Activated T-helper 2 cell treated with anti-CD3 and anti-CD28 coated beads, Interferon-gamma antibody, Interleukin-2, Interleukin-4, amounts not matched to agents 10 μg/mL and 5 μg/mL and 100 μg/mL, durations not matched to agents 14 hours and 24 hours and 36 hours (primary cell): ENCODE measurements at regions not wholly inside any gene's neighbourhood (a gene's known extent, or its start where the extent isn't known, plus 50 kb on each side); places are given as distances from the start of the nearest gene placed in this dataset.

Experiments
- DNase-seq: peaks from one replicate; pipeline ENCODE4 v3.0.0; 2021; ENCODE audit warnings: low spot score
- H3K27ac Mint-ChIP-seq: one replicate; pipeline ENCODE4 v1.8.0; 2021; ENCODE audit warnings: mixed read lengths
- H3K27me3 Mint-ChIP-seq: one replicate; pipeline ENCODE4 v1.8.0; 2021; ENCODE audit warnings: low read depth, mixed read lengths
- H3K36me3 Mint-ChIP-seq: one replicate; pipeline ENCODE4 v1.8.0; 2021; ENCODE audit warnings: low read depth, mixed read lengths
- H3K4me1 Mint-ChIP-seq: one replicate; pipeline ENCODE4 v1.8.0; 2021; ENCODE audit warnings: low read depth, mixed read lengths
- H3K4me3 Mint-ChIP-seq: one replicate; pipeline ENCODE4 v1.8.0; 2021; ENCODE audit warnings: low read depth, mild to moderate bottlenecking, moderate library complexity, mixed read lengths
- H3K9me3 Mint-ChIP-seq: one replicate; pipeline ENCODE4 v1.8.0; 2021; ENCODE audit warnings: mixed read lengths
- intact Hi-C: fragments of 100-400 bp; cut with micrococcal nuclease; formaldehyde crosslinking; loops from one replicate; pipeline ENCODE4 v1.15.1; 2023

- H3K36me3 Mint-ChIP-seq, result no peaks in the 10 kb centered on the region
- DNase-seq, result no peak
- H3K4me1 Mint-ChIP-seq, result no peaks in the 10 kb centered on the region
- H3K4me3 Mint-ChIP-seq, result no peak overlapping the region
- intact Hi-C loops, result no loop called here
- H3K9me3 Mint-ChIP-seq, result no peaks in the 10 kb centered on the region
- no peak overlapping the region for H3K27ac Mint-ChIP-seq
- H3K27me3 Mint-ChIP-seq, result peaks cover 16% of the 10 kb centered on the region
Observed at GRCh38 chr7:26543951-26544350, 252.3 kb downstream of the SNX10 start.

GRCh38 chr7:26546508-26547053, 254.9 kb downstream of the SNX10 start:
- Mint-ChIP-seq H3K36me3 (no peaks in the 10 kb centered on the region), H3K27me3 (peaks cover 4% of the 10 kb centered on the region), H3K4me3 (no peak overlapping the region), H3K27ac (no peak overlapping the region), H3K4me1 (no peaks in the 10 kb centered on the region), H3K9me3 (no peaks in the 10 kb centered on the region)
- DNase-seq, result no peak
- intact Hi-C loops, result no loop called here

- Mint-ChIP-seq H3K27ac (no peak overlapping the region), H3K4me1 (no peaks in the 10 kb centered on the region), H3K9me3 (no peaks in the 10 kb centered on the region), H3K4me3 (no peak overlapping the region), H3K36me3 (no peaks in the 10 kb centered on the region), H3K27me3 (peaks cover 2% of the 10 kb centered on the region)
- DNase-seq, result no peak
- intact Hi-C loops, result no loop called here
Observed at GRCh38 chr7:26547156-26547555, 255.5 kb downstream of the SNX10 start.

GRCh38 chr7:26549281-26549944, 257.8 kb downstream of the SNX10 start:
- intact Hi-C loops, result no loop called here
- Mint-ChIP-seq H3K27me3 (peaks cover 7% of the 10 kb centered on the region), H3K4me1 (no peaks in the 10 kb centered on the region), H3K27ac (no peak overlapping the region), H3K36me3 (no peaks in the 10 kb centered on the region), H3K4me3 (no peak overlapping the region), H3K9me3 (no peaks in the 10 kb centered on the region)
- DNase-seq, result no peak

GRCh38 chr7:26550492-26550891, 258.8 kb downstream of the SNX10 start:
- H3K36me3 Mint-ChIP-seq, result no peaks in the 10 kb centered on the region
- intact Hi-C loops, result no loop called here
- peaks cover 5% of the 10 kb centered on the region for H3K27me3 Mint-ChIP-seq
- no peak overlapping the region for H3K27ac Mint-ChIP-seq
- DNase-seq, result no peak
- H3K9me3 Mint-ChIP-seq, result no peaks in the 10 kb centered on the region
- no peak overlapping the region for H3K4me3 Mint-ChIP-seq
- H3K4me1 Mint-ChIP-seq, result no peaks in the 10 kb centered on the region

GRCh38 chr7:26551740-26552139, 260.1 kb downstream of the SNX10 start:
- Mint-ChIP-seq H3K4me3 (no peak overlapping the region), H3K27ac (no peak overlapping the region), H3K36me3 (no peaks in the 10 kb centered on the region), H3K4me1 (no peaks in the 10 kb centered on the region), H3K27me3 (peaks cover 5% of the 10 kb centered on the region), H3K9me3 (no peaks in the 10 kb centered on the region)
- no peak for DNase-seq
- intact Hi-C loops, result no loop called here

GRCh38 chr7:26553128-26553527, 261.5 kb downstream of the SNX10 start:
- DNase-seq, result no peak
- Mint-ChIP-seq H3K4me3 (no peak overlapping the region), H3K9me3 (no peaks in the 10 kb centered on the region), H3K36me3 (no peaks in the 10 kb centered on the region), H3K27me3 (peaks cover 9% of the 10 kb centered on the region), H3K27ac (no peak overlapping the region), H3K4me1 (no peaks in the 10 kb centered on the region)
- intact Hi-C loops, result no loop called here

GRCh38 chr7:26553582-26553981, 261.9 kb downstream of the SNX10 start:
- Mint-ChIP-seq H3K4me3 (no peak overlapping the region), H3K9me3 (no peaks in the 10 kb centered on the region), H3K4me1 (no peaks in the 10 kb centered on the region), H3K27me3 (peaks cover 9% of the 10 kb centered on the region), H3K27ac (no peak overlapping the region), H3K36me3 (no peaks in the 10 kb centered on the region)
- intact Hi-C loops, result no loop called here
- no peak for DNase-seq

GRCh38 chr7:26554952-26555351, 263.3 kb downstream of the SNX10 start:
- Mint-ChIP-seq H3K27me3 (peaks cover 11% of the 10 kb centered on the region), H3K4me1 (no peaks in the 10 kb centered on the region), H3K4me3 (no peak overlapping the region), H3K9me3 (no peaks in the 10 kb centered on the region), H3K36me3 (no peaks in the 10 kb centered on the region), H3K27ac (no peak overlapping the region)
- no peak for DNase-seq
- intact Hi-C loops, result no loop called here

GRCh38 chr7:26556061-26556881, 264.6 kb downstream of the SNX10 start:
- Mint-ChIP-seq H3K4me3 (no peak overlapping the region), H3K27ac (no peak overlapping the region), H3K27me3 (peaks cover 14% of the 10 kb centered on the region), H3K36me3 (no peaks in the 10 kb centered on the region), H3K9me3 (no peaks in the 10 kb centered on the region), H3K4me1 (no peaks in the 10 kb centered on the region)
- DNase-seq, result no peak
- intact Hi-C loops, result no loop called here

- Mint-ChIP-seq H3K27ac (no peak overlapping the region), H3K27me3 (peaks cover 10% of the 10 kb centered on the region), H3K4me3 (no peak overlapping the region), H3K9me3 (no peaks in the 10 kb centered on the region), H3K36me3 (no peaks in the 10 kb centered on the region), H3K4me1 (no peaks in the 10 kb centered on the region)
- no peak for DNase-seq
- intact Hi-C loops, result no loop called here
Observed at GRCh38 chr7:26560526-26561256, 269.0 kb downstream of the SNX10 start.

- H3K27me3 Mint-ChIP-seq, result peaks cover 7% of the 10 kb centered on the region
- no peak overlapping the region for H3K27ac Mint-ChIP-seq
- no peaks in the 10 kb centered on the region for H3K36me3 Mint-ChIP-seq
- H3K9me3 Mint-ChIP-seq, result no peaks in the 10 kb centered on the region
- no peak overlapping the region for H3K4me3 Mint-ChIP-seq
- no peak for DNase-seq
- no peaks in the 10 kb centered on the region for H3K4me1 Mint-ChIP-seq
- intact Hi-C loops, result no loop called here
Observed at GRCh38 chr7:26562841-26563240, 271.2 kb downstream of the SNX10 start.

GRCh38 chr7:26563406-26563805, 271.7 kb downstream of the SNX10 start:
- intact Hi-C loops, result no loop called here
- no peak for DNase-seq
- Mint-ChIP-seq H3K36me3 (no peaks in the 10 kb centered on the region), H3K27ac (no peak overlapping the region), H3K9me3 (no peaks in the 10 kb centered on the region), H3K4me1 (no peaks in the 10 kb centered on the region), H3K4me3 (no peak overlapping the region), H3K27me3 (peaks cover 7% of the 10 kb centered on the region)
